ENCODE measurements at regions not wholly inside any gene's neighbourhood (a gene's known extent, or its start where the extent isn't known, plus 50 kb on each side); places are given as distances from the start of the nearest gene placed in this dataset.

GRCh38 chr7:89966067-89966664, 188.1 kb upstream of the STEAP1 start:
- Mint-ChIP-seq H3K9me3 (ENCODE audit: unreplicated experiment) (peaks cover 5% of the 10 kb centered on the region), H3K4me1 (ENCODE audit: unreplicated experiment) (no peaks in the 10 kb centered on the region), H3K27me3 (ENCODE audit: unreplicated experiment) (no peaks in the 10 kb centered on the region), H3K27ac (ENCODE audit: unreplicated experiment) (no peak overlapping the region), H3K4me3 (ENCODE audit: unreplicated experiment) (no peak overlapping the region), H3K36me3 (ENCODE audit: unreplicated experiment) (no peaks in the 10 kb centered on the region)
- TF ChIP-seq CTCF (IDR thresholded peaks at IDR 0.05), result no peak
- DNase-seq (ENCODE audit: extremely low spot score, unreplicated experiment), result no peak

GRCh38 chr7:89975577-89975976, 178.7 kb upstream of the STEAP1 start:
- no peaks in the 10 kb centered on the region for H3K4me1 Mint-ChIP-seq (ENCODE audit: unreplicated experiment)

GRCh38 chr7:89987665-89988064, 166.6 kb upstream of the STEAP1 start:
- peaks cover 5% of the 10 kb centered on the region for H3K9me3 Mint-ChIP-seq (ENCODE audit: unreplicated experiment)
- no peaks in the 10 kb centered on the region for H3K36me3 Mint-ChIP-seq (ENCODE audit: unreplicated experiment)
- no peak for TF ChIP-seq CTCF (IDR thresholded peaks at IDR 0.05)
- DNase-seq (ENCODE audit: extremely low spot score, unreplicated experiment), result no peak
- H3K4me3 Mint-ChIP-seq (ENCODE audit: unreplicated experiment), result no peak overlapping the region
- H3K4me1 Mint-ChIP-seq (ENCODE audit: unreplicated experiment), result no peaks in the 10 kb centered on the region
- no peak overlapping the region for H3K27ac Mint-ChIP-seq (ENCODE audit: unreplicated experiment)
- H3K27me3 Mint-ChIP-seq (ENCODE audit: unreplicated experiment), result no peaks in the 10 kb centered on the region

More at GRCh38 chr7:89975577-89975976, 178.7 kb upstream of the STEAP1 start:
- Mint-ChIP-seq H3K36me3 (ENCODE audit: unreplicated experiment) (no peaks in the 10 kb centered on the region), H3K27ac (ENCODE audit: unreplicated experiment) (no peak overlapping the region), H3K27me3 (ENCODE audit: unreplicated experiment) (no peaks in the 10 kb centered on the region), H3K9me3 (ENCODE audit: unreplicated experiment) (no peaks in the 10 kb centered on the region), H3K4me3 (ENCODE audit: unreplicated experiment) (no peak overlapping the region)
- no peak for DNase-seq (ENCODE audit: extremely low spot score, unreplicated experiment)
- no peak for TF ChIP-seq CTCF (IDR thresholded peaks at IDR 0.05)

GRCh38 chr7:89988074-89988473, 166.2 kb upstream of the STEAP1 start:
- Mint-ChIP-seq H3K36me3 (ENCODE audit: unreplicated experiment) (no peaks in the 10 kb centered on the region), H3K9me3 (ENCODE audit: unreplicated experiment) (peaks cover 5% of the 10 kb centered on the region), H3K27me3 (ENCODE audit: unreplicated experiment) (no peaks in the 10 kb centered on the region), H3K27ac (ENCODE audit: unreplicated experiment) (no peak overlapping the region), H3K4me1 (ENCODE audit: unreplicated experiment) (no peaks in the 10 kb centered on the region), H3K4me3 (ENCODE audit: unreplicated experiment) (no peak overlapping the region)
- TF ChIP-seq CTCF (IDR thresholded peaks at IDR 0.05), result no peak
- no peak for DNase-seq (ENCODE audit: extremely low spot score, unreplicated experiment)

- H3K36me3 Mint-ChIP-seq (ENCODE audit: unreplicated experiment), result no peaks in the 10 kb centered on the region
Measured at GRCh38 chr7:89989454-89989853, 164.8 kb upstream of the STEAP1 start.

More at GRCh38 chr7:89989454-89989853, 164.8 kb upstream of the STEAP1 start:
- H3K4me1 Mint-ChIP-seq (ENCODE audit: unreplicated experiment), result no peaks in the 10 kb centered on the region
- DNase-seq (ENCODE audit: extremely low spot score, unreplicated experiment), result no peak
- H3K9me3 Mint-ChIP-seq (ENCODE audit: unreplicated experiment), result peaks cover 5% of the 10 kb centered on the region
- no peak overlapping the region for H3K27ac Mint-ChIP-seq (ENCODE audit: unreplicated experiment)
- no peaks in the 10 kb centered on the region for H3K27me3 Mint-ChIP-seq (ENCODE audit: unreplicated experiment)
- TF ChIP-seq CTCF (IDR thresholded peaks at IDR 0.05), result no peak
- no peak overlapping the region for H3K4me3 Mint-ChIP-seq (ENCODE audit: unreplicated experiment)

Data from osteocyte (in vitro differentiated cells).